HTR-8/SVneo (cell line): ENCODE measurements at regions not wholly inside any gene's neighbourhood (a gene's known extent, or its start where the extent isn't known, plus 50 kb on each side); places are given as distances from the start of the nearest gene placed in this dataset.

ENCODE experiments used
- DNase-seq: peaks from one replicate; pipeline ENCODE4 v3.0.0; 2011; ENCODE audit warnings: low spot score, mixed read lengths; ENCODE audit not compliant: insufficient read length
- FAIRE-seq: peaks from 2 replicates; lab custom pipeline; 2011; peaks lifted over from hg19 to GRCh38; lab: Jason Lieb, UNC

DNA sequence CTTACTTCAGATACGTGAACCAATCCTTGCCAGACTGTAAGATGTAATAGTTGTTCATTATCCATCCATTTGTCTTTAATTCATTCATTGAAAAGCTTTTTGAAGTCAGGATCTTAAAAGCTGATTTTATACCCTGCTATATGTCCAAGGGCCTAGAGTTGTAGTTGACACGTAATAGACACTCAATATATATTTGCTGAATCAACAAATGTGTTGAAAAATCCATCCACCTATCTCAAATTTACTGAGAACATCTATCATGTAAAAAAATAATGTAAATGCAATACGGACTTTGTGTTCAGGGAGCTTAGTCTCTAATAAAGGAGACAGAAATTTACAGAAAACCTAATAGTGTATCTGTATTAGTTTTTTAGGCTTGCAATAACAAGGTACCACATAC is 521.0 kb downstream of the METTL15 start:
- FAIRE-seq (no peak), DNase-seq (no peak)

DNA sequence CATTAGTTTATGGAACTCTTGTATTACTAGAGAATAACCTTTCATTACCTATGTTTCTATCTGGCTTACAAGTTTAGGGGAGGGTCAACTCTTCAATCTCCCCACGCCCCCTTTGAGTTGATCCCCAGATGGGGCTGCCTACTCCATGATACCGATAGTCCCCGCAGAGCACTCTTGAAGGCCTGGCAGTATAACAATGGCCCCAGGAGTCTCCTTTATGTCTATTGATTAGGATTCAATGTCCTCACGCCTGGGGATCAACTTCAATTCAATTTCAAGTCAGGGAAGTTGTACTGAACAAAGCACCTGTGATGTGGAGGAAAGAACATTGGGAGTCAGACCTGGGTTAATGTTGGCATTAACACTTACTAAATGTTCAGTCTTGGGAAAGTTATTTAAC is 520.2 kb downstream of the METTL15 start:
- DNase-seq (no peak), FAIRE-seq (no peak)

DNA sequence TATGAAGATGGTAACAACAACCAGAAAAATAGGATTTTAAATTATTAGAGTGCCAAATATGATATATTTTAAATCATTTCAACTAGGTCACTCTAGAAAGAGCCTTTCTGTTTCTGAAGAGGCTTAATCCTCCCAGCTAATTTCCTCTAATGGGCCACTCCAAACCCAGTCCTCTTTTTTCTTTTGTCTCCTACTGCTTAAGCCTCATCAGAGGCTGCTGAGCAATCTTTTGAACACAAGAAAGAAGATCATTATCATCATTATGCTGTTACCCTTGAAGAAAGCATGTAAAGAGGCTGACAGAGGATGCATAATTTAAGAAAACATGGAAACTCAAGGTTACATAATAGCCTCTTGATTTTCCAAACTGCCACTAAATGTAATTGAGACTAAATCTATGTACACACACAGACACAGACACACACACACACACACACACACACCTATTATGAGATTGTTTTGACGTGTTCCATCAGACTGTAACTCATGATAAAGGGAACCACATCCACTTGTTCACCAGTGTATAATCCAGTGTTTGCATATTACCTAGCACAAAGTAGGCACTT is 519.6 kb downstream of the METTL15 start:
- FAIRE-seq (peak; percentile 64), DNase-seq (no peak)

DNA sequence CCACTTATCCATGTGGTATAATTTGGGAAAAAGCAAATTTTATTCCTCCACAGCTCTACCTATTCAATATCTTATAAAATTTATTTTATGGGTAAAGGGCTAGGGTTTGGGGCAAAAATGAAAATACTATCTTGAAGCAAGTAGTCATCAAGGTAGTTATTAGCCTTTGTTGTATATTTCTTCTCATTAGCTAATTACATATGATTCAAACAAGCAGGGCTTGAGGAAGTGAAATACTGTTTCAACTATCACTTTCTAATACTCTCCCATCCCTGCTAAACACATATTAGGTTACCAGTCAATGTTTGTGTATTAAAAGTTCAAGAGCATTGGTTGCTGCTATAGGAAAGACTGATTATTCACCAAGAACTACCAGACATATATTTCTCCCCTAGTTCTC is 517.3 kb downstream of the METTL15 start:
- DNase-seq, result no peak

DNA sequence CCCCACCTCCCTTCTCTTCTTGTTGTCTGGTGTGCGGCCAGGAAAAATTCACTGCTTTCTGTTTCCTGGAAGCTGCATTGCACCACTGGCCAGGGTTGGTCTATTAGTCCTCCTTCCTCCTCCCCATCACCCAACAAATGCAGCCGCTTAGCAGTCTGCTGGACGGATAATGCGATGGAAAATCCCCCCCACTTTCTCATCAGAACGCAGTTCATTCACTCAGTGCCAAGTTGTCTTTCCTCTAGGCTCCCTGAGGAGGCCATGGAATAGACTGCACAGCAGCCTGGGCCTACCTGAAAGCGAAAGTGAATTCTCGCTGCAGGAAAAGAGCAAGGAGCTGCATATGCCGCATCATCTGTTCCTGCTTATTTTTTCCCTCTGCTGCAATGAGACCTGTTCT is 513.6 kb downstream of the METTL15 start:
- DNase-seq, result no peak
- FAIRE-seq, result no peak

More for the DNA sequence above, 517.3 kb downstream of the METTL15 start:
- FAIRE-seq, result no peak

DNA sequence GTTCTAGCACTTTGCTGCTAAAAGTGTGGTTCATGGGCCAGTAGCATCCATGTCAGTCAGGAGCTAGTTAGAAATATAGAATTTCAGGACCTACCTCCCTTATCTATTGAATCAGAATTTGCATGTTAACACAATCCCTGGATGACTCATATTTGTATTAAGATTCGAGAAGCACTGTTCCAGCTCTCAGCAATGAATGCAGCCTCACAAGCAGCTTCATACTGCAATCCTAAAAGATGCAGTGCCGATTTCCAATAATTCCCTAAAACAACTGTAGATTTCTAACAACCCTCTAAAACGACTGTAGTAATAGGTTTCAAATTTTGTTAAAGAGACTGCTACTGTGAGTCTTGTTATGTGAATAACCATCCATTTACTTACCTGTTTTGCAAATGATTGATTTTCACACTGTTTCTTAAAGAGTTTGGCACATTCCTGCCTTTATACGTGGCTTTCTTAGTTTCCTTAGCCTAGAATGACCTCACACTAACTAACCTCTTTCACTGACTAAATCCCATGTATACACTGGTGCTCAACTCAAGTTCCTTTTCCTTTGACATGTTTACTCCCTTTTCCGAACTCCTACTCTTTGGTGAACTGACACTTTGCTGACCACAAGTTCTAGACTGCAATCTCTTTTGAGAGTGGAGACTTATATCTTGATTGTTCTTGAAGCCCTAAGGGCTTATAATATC is 511.8 kb downstream of the METTL15 start:
- DNase-seq, result no peak
- FAIRE-seq, result no peak

DNA sequence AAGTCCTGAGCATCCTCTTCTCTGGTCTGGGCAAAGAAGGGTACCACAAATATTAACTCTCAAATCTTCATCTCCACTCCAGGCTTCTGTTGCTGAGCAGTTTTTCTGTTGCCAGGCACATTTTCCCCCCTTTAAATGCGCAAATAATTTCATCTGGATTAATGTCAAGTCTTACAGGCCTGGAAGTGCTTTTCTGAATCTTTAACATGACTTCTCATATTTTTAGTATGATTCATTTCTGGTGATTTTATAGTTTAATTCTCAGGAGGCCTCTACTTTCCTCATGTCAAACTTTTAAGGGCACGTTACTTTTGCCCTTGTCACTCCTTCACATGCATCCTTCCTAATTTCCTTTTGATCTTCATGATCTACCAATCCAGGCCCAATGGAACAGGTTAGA is 510.2 kb downstream of the METTL15 start:
- FAIRE-seq, result no peak

DNA sequence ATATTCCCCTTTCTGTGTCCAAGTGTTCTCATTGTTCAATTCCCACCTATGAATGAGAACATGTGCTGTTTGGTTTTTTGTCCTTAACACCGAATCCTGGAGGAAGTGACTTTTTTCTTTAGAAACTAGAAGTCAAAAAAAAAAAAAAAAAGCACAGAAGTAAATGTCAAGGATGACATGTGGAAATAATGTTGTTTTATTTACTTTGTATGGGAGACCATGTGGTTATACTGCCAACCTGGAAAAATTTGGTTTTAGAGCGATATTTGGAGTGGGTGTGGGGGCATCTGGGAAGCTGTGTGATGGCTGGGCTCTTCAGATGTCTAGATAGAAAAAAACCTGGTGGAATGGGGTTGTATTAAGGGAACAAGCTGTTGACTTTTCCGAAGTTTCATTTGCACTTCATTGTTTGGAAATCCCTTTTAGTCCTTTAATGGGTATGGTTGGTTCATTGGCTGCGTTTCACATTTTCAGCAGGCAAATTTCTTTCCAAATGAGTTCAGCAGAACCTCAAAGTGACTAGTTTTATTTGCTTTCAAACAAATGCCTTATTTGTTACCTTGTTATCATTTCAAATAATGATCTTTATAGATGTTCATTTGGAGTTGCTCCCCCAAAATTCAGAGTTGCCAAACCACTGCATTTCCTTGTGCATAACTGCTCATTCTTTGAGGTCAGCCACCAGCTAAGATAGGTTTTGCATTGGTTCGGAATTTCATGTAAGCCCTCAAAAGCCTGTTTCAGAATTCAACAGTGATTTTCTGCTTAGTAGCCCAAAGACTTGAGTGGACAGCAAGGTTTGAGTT is 508.2 kb downstream of the METTL15 start:
- DNase-seq, result no peak
- FAIRE-seq, result no peak

More for the DNA sequence above, 510.2 kb downstream of the METTL15 start:
- DNase-seq, result no peak

DNA sequence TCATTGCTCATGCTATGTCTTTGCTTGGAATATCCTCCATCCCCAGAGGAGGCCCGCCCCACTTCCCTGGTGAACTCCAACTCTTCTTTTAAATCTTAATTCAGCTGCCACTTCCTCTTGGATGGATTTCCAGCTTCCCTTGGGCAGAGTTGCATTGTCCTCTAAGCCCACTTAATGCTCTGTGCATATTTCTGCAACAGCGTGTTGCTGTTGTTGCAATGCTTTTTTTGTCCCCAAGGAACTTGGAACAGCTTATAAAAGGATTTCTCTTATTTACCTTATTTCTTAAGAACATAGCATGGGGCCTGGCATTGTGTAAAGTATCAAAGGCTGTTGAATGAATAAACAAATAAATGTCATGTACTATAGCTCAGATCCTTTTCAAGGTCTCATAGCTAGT is 507.4 kb downstream of the METTL15 start:
- DNase-seq (no peak), FAIRE-seq (no peak)

DNA sequence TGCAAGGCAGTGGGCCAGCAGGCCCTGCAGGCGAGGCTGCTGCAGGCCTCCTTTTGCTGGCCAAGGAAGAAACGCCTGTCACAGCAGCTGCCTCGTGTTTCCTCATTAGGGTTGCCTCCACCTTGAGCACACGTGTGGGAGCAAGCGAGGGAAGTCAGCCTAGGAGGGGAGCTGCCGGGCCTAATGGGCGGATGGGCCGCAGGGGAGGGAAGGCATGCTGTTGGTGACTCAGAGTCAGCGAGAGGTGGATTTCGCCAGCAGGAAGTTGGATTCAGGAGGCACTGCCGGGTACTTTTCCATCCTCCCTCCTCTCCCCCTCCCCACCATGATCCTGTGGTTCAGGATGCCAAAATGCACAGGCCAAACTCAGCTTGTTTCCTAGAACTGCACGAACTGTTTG is 498.7 kb downstream of the METTL15 start:
- FAIRE-seq, result peak; percentile 23
- peak; percentile 43 for DNase-seq

DNA sequence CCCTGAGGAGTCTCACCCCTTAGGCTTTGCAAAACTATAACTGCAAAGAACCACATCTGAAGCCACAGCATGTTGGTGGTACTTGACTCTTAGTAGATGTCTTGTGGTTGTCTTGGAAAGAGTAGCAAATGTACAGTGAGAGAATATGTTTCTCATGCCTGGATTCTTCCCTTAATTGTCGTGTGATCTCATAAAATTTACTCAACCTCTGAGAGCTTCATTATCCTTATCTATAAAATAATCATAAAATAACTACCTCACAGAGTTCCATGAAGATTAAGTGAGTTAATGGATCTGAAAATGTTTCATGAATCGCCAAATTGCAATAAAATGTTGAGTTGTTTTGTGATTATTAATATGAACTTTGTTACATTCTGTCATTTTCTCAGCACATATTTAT is 491.5 kb downstream of the METTL15 start:
- no peak for FAIRE-seq

DNA sequence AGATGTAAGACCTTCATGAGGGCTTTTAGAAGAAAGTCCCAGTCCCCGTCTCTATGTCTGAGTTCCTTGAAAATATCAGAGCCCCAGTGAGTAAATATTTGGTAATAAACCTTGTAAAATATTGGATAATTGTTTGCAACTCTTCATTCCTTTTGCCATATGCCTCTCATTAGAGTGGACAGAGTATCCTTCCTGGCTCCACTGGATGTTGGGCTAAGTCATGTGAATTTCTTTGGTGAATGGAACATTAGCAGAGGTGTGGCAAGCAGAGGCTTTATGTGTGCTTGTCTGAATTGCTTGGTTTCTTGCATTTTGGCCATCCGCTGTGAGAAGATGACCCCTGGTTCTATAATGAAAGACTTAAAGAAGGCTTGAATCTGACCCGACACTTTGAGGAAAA is 490.3 kb downstream of the METTL15 start:
- DNase-seq (no peak), FAIRE-seq (no peak)

More for the DNA sequence above, 491.5 kb downstream of the METTL15 start:
- DNase-seq, result no peak

DNA sequence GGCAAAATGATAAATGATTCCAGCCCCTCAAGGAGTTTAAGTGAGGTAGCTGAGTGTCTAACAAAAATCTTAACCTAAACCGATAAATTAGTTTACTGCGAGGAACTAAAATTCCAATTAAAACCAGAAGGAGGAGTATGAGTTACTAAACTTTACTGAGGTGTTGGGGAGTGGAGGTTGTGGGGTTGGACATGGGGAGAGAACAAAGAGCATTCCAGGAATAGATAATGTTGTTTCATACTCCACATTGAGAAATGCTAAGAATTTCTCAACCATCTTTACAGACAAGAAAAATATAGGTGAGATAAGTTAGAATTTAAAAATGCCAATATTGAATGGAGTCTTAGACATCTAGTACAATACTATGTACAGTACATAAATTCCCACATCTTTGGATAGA is 488.6 kb downstream of the METTL15 start:
- FAIRE-seq (no peak), DNase-seq (no peak)

DNA sequence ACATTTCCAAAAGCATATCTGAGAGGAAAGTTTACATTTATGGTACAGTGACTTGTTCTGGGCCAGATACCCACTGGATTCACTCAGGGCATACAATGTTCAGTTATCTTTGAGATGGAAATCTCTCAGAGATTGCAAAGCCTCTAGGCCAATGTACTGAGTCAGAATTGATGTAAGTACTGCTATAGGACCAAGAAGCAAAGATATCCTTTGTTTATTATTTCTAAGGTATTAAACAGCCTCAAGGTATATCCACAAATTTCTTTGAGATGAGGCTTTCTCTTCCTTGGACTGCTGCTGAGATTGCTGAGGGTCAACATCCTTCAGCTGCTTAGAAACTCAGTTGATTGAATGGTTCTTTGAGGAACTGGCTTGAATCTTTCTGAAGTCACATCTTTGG is 484.0 kb downstream of the METTL15 start:
- no peak for DNase-seq
- no peak for FAIRE-seq

DNA sequence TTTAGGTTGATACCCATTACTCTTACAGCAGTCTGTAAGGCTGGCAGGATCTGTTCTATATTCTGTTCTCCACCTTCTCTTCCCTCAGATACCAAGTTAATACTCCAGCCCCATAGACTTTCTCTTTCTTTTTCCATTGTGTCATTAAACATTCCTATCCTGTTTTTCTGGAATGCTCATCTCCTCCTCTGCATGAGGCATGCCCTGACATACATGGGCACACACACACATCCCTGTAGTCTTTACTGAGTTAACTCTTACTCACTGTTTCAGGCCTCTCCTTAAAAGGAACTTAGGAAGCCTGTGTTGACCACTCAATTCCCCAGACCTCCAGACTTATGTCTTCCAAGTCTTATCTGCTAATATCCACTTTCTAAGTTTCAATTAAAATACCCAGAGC is 476.8 kb downstream of the METTL15 start:
- no peak for DNase-seq
- FAIRE-seq, result no peak

DNA sequence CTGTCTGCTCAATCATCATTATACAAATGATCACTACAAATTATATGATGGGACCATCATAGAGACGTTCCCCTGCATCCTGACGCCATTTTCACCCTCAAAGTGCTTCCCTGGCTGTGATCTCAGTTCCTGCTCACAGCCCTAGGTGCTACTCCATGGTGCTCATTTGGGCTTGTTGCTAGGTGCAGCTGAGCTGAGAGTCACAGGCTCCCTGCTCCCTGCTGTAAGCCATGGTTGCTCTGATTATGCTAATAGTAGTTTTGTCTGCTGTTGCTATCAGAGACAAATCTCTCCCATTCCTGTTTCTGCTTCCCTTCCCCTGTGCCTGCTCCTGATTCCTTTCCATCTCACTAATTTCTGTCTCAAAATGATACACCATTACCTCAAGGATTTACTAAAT is 474.3 kb downstream of the METTL15 start:
- DNase-seq, result no peak
- FAIRE-seq, result no peak

DNA sequence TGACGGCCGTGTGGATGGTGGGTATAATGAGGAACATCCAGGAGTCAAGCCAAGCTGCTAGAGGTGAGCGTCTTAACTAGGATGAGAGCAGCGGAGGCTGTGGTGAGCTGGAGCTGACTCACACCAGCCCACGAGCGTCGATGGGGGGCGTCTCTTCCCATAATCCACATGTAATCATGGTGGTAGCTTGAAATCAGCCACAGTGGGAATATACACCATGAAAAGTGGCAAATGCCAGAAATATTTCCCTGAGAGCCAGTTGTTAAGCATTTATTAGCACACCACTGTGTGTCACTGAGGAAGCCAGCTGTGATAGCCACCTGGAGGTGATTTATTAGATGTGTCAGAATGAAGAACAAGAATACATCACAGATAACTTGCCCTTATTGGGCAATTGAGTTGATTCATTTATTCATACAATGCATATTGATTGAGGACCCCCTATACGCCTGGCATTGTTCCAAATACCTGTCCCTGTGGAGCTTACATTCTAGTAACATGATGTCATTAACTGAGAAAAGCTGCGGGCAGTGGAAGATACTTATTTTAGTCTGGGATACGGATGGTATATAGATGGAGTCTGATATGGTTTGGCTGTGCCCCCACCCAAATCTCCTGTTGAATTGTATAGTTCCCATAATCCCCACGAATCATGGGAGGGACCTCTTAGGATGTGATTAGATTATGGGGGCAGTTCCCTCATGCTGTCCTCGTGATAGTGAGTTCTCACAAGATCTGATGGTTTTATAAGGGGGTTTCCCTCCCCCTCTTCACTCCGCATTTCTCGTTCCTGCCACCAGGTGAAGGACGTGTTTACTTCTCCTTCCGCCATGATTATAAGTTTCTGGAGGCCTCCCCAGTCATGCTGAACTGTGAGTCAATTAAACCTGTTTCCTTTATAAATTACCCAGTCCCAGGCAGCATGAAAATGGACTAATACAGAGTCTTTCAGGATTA is 473.4 kb downstream of the METTL15 start:
- peak; percentile 13 for FAIRE-seq
- DNase-seq, result no peak

DNA sequence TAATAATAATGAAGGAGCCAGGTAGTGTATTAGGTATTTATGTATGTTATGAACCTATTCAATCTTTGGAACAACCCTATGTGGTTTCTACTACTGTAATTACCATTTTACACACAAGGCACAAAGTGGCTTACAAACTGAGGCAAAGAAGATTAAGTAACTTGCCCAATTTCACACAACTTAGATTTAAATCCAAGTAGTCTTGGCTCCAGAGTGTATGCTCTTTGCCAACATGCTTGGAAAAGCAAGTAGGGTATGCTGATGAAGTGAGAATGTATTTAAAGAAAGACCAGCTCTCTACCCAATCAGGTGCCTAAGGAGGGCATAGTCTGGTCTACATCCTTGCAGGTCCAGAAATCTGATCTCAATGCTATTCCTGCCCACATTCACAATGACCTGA is 463.2 kb downstream of the METTL15 start:
- no peak for FAIRE-seq

DNA sequence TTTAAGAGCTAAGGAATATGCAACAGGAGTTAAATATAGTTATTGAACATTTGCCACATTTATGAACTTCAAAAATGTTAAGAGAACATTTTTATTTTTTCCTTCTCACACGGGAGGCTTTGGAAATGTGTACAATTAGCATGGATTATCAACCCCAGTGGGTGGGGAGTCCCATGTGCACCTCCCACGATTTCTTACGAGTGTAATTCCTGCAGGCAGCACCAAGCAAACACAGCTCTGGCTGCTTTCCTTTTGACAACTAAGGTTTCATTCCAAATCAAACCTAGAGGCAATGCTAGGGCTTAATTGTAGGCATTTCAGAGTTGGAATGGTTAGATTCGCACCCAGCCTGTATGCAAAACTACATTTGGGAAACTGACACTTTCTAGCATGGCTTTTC is 460.9 kb downstream of the METTL15 start:
- FAIRE-seq (no peak), DNase-seq (no peak)

More for the DNA sequence above, 463.2 kb downstream of the METTL15 start:
- no peak for DNase-seq
